Esophagus muscularis mucosa (tissue), 4 donors: ENCODE measurements at regions not wholly inside any gene's neighbourhood (a gene's known extent, or its start where the extent isn't known, plus 50 kb on each side); places are given as distances from the start of the nearest gene placed in this dataset.

ENCODE experiments used
- DNase-seq: peaks from one replicate; pipeline ENCODE4 v3.0.0-alpha.2; 2017; ENCODE audit errors: extremely low spot score
- H3K27ac ChIP-seq, 4 donors: fragments of 200-600 bp; sonication (generic); replicated peaks in 1 of 4; 1 replicate in 3 of 4; 2 replicates in 1 of 4; pipeline ENCODE4 v1.5.1; 2016 to 2019; ENCODE audit warnings: mild to moderate bottlenecking in 1 of 4
- H3K27me3 ChIP-seq, 4 donors: fragments of 200-600 bp; sonication (generic); one replicate each; pipeline versions ENCODE4 v1.5.1 to v1.6.0; 2016 to 2019
- H3K36me3 ChIP-seq, 4 donors: fragments of 200-600 bp; sonication (generic); one replicate each; pipeline ENCODE4 v1.5.1; 2016 to 2019
- H3K4me1 ChIP-seq, 4 donors: fragments of 200-600 bp; sonication (generic); one replicate each; pipeline ENCODE4 v1.5.1; 2016 to 2019
- H3K4me3 ChIP-seq, 4 donors: fragments of 200-600 bp; sonication (generic); 1 replicate in 2 of 4; 2 replicates in 2 of 4; pipeline ENCODE4 v1.5.1; 2016 to 2019; ENCODE audit warnings: mild to moderate bottlenecking in 4 of 4, moderate library complexity in 1 of 4
- H3K9me3 ChIP-seq, 4 donors: fragments of 200-600 bp; sonication (generic); 1 replicate in 3 of 4; 2 replicates in 1 of 4; pipeline ENCODE4 v1.5.1; 2016 to 2019
- CTCF ChIP-seq, 3 experiments: fragments of 200-600 bp in 2 of 3; fragments of 450-650 bp in 1 of 3; sonication (generic) in 2 of 3; IDR thresholded peaks; one replicate each; pipeline ENCODE4 v1.5.1; 2017 to 2019; ENCODE audit warnings: antibody characterized with exemption in 3 of 3, mild to moderate bottlenecking in 2 of 3, moderate library complexity in 1 of 3
- EP300 ChIP-seq: sonication (generic); formaldehyde crosslinking; IDR thresholded peaks from one replicate; pipeline ENCODE4 v1.6.1; 2017; ENCODE audit warnings: antibody characterized with exemption
- POLR2A ChIP-seq: fragments of 450-650 bp; IDR thresholded peaks from one replicate; pipeline ENCODE4 v1.6.1; 2017; ENCODE audit warnings: antibody characterized with exemption, moderate library complexity, mild to moderate bottlenecking, low read depth
- POLR2AphosphoS5 ChIP-seq, 2 donors: sonication (generic); formaldehyde crosslinking; IDR thresholded peaks; one replicate each; pipeline ENCODE4 v1.6.1; 2017; ENCODE audit warnings: antibody characterized with exemption in 2 of 2
- WGBS: methylation state at CpG from one replicate; pipeline ENCODE4 v1.1.5; 2018; 5-methylcytosine and 5-hydroxymethylcytosine counted together
- intact Hi-C: fragments of 100-400 bp; cut with DNase I; formaldehyde crosslinking; loops from one replicate; pipeline ENCODE4 v1.15.1; 2023

- DNase-seq: no peak
- TF ChIP-seq POLR2A (no peak), POLR2AphosphoS5 (IDR thresholded peaks at IDR 0.05) (no peak), EP300 (no peak), CTCF (IDR thresholded peaks at IDR 0.05) (no peak)
- Histone ChIP-seq H3K4me1 (no peaks in the 10 kb centered on the region), H3K36me3 (no peaks in the 10 kb centered on the region), H3K4me3 (no peak overlapping the region), H3K9me3 (peaks cover 0 to 7% (median 5%) of the 10 kb centered on the region in 4 donors), H3K27ac (no peak overlapping the region), H3K27me3 (no peaks in the 10 kb centered on the region)
- intact Hi-C loops: no loop called here
- WGBS: 71% methylated on average over 1 of the region's 1 CpG
Observed at GRCh38 chr13:69050696-69051095, 1056.9 kb upstream of the ATXN8OS start.

- H3K4me1 ChIP-seq: no peaks in the 10 kb centered on the region
- no peak for DNase-seq
- H3K4me3 ChIP-seq: no peak overlapping the region
- H3K36me3 ChIP-seq: no peaks in the 10 kb centered on the region
- no peak for TF ChIP-seq CTCF (IDR thresholded peaks at IDR 0.05)
- no peak for TF ChIP-seq EP300
- TF ChIP-seq POLR2AphosphoS5 (IDR thresholded peaks at IDR 0.05): no peak
- TF ChIP-seq POLR2A: no peak
- no peak overlapping the region for H3K27ac ChIP-seq
- peaks cover 0 to under 1% (median 0%) of the 10 kb centered on the region in 4 donors for H3K9me3 ChIP-seq
- intact Hi-C loops: no loop called here
- no peaks in the 10 kb centered on the region for H3K27me3 ChIP-seq
- 93% methylated on average over 9 of the region's 9 CpGs for WGBS
Observed at GRCh38 chr13:69044629-69045028, 1063.0 kb upstream of the ATXN8OS start.

- 88% methylated on average over 2 of the region's 2 CpGs for WGBS
- no peak for DNase-seq
- intact Hi-C loops: no loop called here
- Histone ChIP-seq H3K27ac (no peak overlapping the region), H3K4me3 (no peak overlapping the region), H3K36me3 (no peaks in the 10 kb centered on the region), H3K9me3 (no peaks in the 10 kb centered on the region), H3K4me1 (no peaks in the 10 kb centered on the region), H3K27me3 (no peaks in the 10 kb centered on the region)
- TF ChIP-seq POLR2A (no peak), POLR2AphosphoS5 (IDR thresholded peaks at IDR 0.05) (no peak), EP300 (no peak), CTCF (IDR thresholded peaks at IDR 0.05) (no peak)
Observed at GRCh38 chr13:69040898-69041297, 1066.7 kb upstream of the ATXN8OS start.

- no peaks in the 10 kb centered on the region for H3K27me3 ChIP-seq
- H3K27ac ChIP-seq: no peak overlapping the region
- H3K9me3 ChIP-seq: no peaks in the 10 kb centered on the region
- no peaks in the 10 kb centered on the region for H3K36me3 ChIP-seq
- DNase-seq: no peak
- 93% methylated on average over 3 of the region's 3 CpGs for WGBS
- TF ChIP-seq POLR2AphosphoS5 (IDR thresholded peaks at IDR 0.05) (no peak), EP300 (no peak), POLR2A (no peak), CTCF (IDR thresholded peaks at IDR 0.05) (no peak)
- no peak overlapping the region for H3K4me3 ChIP-seq
- intact Hi-C loops: no loop called here
- H3K4me1 ChIP-seq: no peaks in the 10 kb centered on the region
Observed at GRCh38 chr13:69035771-69036170, 1071.9 kb upstream of the ATXN8OS start.

- Histone ChIP-seq H3K4me3 (no peak overlapping the region), H3K9me3 (no peaks in the 10 kb centered on the region), H3K4me1 (no peaks in the 10 kb centered on the region), H3K27ac (no peak overlapping the region), H3K27me3 (no peaks in the 10 kb centered on the region), H3K36me3 (no peaks in the 10 kb centered on the region)
- TF ChIP-seq CTCF (IDR thresholded peaks at IDR 0.05): no peak
- TF ChIP-seq EP300: no peak
- no peak for TF ChIP-seq POLR2AphosphoS5 (IDR thresholded peaks at IDR 0.05)
- TF ChIP-seq POLR2A: no peak
- intact Hi-C loops: no loop called here
- DNase-seq: no peak
Observed at GRCh38 chr13:69028936-69029335, 1078.7 kb upstream of the ATXN8OS start.
